ENCODE measurements at regions not wholly inside any gene's neighbourhood (a gene's known extent, or its start where the extent isn't known, plus 50 kb on each side); places are given as distances from the start of the nearest gene placed in this dataset.

- Histone ChIP-seq H3K4me1 (no peaks in the 10 kb centered on the region), H3K27me3 (no peaks in the 10 kb centered on the region; the same call in none of the 2 replicates), H3K36me3 (no peaks in the 10 kb centered on the region), H3K9me3 (no peaks in the 10 kb centered on the region), H3K4me3 (ENCODE audit: low read depth, low read length) (no peak overlapping the region)
- TF ChIP-seq, protein P1, sequence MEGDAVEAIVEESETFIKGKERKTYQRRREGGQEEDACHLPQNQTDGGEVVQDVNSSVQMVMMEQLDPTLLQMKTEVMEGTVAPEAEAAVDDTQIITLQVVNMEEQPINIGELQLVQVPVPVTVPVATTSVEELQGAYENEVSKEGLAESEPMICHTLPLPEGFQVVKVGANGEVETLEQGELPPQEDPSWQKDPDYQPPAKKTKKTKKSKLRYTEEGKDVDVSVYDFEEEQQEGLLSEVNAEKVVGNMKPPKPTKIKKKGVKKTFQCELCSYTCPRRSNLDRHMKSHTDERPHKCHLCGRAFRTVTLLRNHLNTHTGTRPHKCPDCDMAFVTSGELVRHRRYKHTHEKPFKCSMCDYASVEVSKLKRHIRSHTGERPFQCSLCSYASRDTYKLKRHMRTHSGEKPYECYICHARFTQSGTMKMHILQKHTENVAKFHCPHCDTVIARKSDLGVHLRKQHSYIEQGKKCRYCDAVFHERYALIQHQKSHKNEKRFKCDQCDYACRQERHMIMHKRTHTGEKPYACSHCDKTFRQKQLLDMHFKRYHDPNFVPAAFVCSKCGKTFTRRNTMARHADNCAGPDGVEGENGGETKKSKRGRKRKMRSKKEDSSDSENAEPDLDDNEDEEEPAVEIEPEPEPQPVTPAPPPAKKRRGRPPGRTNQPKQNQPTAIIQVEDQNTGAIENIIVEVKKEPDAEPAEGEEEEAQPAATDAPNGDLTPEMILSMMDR (IDR thresholded peaks at IDR 0.05; ENCODE audit: low read depth, low read length), result no peak
- no peak for DNase-seq
These were observed 161.7 kb downstream of the BMP7 start for GRCh38 chr20:57104651-57105204.

DNA sequence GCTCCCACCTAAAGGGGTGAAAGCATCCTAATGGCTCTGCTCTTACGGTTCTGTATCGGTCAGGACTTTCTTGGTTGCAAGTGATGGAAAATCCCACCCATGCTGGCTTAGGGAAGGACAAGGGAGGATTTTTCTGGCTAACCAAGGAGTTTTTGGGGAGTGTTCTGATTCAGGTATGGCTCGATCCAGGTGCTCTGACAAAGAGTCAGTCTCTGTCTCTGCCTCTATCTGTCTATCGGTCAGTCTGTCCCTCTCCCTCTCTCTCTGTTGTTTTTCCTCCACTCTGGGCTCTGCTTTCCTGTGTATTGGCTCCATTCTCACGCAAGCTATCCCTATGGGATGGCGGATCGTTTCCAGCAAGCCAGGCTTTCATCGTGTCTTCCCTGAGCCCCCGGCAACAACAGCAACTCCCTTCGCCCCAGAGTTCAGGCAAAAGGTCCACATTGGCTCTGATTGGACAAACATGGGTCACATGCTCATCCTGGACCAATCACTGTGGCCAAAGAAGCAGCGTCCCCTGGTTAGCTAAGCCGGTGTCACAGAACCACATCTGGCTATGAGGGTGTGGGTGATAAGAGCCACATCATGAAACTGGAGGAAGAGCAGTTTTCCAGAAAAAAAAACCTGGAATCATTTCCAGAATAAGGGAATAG is 160.3 kb downstream of the BMP7 start:
- Histone ChIP-seq H3K36me3 (no peaks in the 10 kb centered on the region), H3K27me3 (no peaks in the 10 kb centered on the region; the same call in 1 of the 2 replicates), H3K4me3 (ENCODE audit: low read depth, low read length) (no peak overlapping the region), H3K4me1 (no peaks in the 10 kb centered on the region), H3K9me3 (no peaks in the 10 kb centered on the region)
- DNase-seq, result peak; percentile 38
- TF ChIP-seq, protein P1 (IDR thresholded peaks at IDR 0.05; ENCODE audit: low read depth, low read length), result no peak

DNA sequence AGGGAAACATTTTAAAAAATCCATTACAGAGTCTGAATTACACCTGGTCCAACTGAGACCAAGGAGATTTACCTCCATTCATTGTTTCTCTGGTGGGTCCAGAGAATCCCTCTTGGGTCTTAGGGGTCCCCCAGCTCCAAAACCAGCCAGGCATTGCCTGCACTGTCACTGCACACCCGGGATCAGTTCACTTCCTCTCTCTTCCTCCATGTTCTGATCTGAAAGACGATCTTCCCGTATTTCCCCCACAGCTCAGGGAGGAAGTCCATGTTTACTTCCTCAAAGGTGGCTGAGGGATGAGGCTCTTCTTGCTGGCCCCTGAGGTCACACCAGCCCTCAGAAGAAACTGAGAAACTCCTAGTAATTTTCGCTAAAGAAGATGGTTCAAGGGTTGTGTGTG is 159.7 kb downstream of the BMP7 start:
- TF ChIP-seq, protein P1 (IDR thresholded peaks at IDR 0.05; ENCODE audit: low read depth, low read length), result no peak
- Histone ChIP-seq H3K4me1 (no peaks in the 10 kb centered on the region), H3K4me3 (ENCODE audit: low read depth, low read length) (no peak overlapping the region), H3K9me3 (no peaks in the 10 kb centered on the region), H3K36me3 (no peaks in the 10 kb centered on the region), H3K27me3 (no peaks in the 10 kb centered on the region; the same call in 1 of the 2 replicates)
- DNase-seq, result no peak

DNA sequence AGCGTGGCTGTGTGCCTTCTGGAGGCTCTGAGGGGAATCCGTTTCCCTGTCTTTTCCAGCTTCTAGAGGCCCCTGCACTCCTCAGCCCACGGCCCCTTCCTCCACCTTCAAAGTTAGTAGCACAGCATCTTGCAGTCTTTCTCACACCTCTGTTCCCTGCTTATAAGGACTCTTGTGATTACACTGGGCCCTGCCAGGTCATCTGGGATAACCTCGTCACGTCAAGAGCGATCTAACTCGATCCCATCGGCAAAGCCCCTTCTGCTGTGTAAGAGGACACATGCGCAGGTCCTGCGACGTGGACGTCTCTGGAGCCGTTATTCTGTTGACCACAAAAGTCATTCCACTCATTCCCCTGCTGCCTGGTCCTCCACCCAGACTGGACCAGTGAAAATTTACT is 159.2 kb downstream of the BMP7 start:
- no peak for DNase-seq
- Histone ChIP-seq H3K4me1 (no peaks in the 10 kb centered on the region), H3K36me3 (no peaks in the 10 kb centered on the region), H3K4me3 (ENCODE audit: low read depth, low read length) (no peak overlapping the region), H3K9me3 (no peaks in the 10 kb centered on the region), H3K27me3 (no peaks in the 10 kb centered on the region)
- TF ChIP-seq, protein P1 (IDR thresholded peaks at IDR 0.05; ENCODE audit: low read depth, low read length), result no peak

DNA sequence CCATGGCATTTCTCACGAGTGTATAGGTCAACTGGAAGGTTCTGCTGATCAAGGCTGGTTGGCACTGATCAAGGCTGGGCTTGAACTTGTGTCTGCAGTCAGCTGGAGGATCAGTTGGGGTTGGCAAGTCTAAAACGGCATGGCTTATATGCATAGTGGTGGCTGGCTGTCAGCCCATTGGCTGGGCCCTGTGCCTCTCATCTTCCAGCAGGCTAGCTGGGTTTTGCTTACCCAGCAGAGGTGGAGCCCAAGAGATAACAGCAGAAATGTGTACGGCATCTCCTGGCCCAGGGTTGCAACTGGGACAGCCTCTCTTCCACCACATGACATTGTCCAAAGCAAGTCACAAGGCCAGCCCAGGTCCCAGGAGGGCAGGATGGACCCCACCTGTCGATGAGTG is 158.2 kb downstream of the BMP7 start:
- no peak for DNase-seq
- H3K4me1 ChIP-seq, result no peaks in the 10 kb centered on the region
- TF ChIP-seq, protein P1 (IDR thresholded peaks at IDR 0.05; ENCODE audit: low read depth, low read length), result no peak
- H3K4me3 ChIP-seq (ENCODE audit: low read depth, low read length), result no peak overlapping the region
- H3K27me3 ChIP-seq, result no peaks in the 10 kb centered on the region
- no peaks in the 10 kb centered on the region for H3K36me3 ChIP-seq
- H3K9me3 ChIP-seq, result no peaks in the 10 kb centered on the region

Measured in BE2C (cell line).